HepG2 (cell line): ENCODE measurements at regions not wholly inside any gene's neighbourhood (a gene's known extent, or its start where the extent isn't known, plus 50 kb on each side); places are given as distances from the start of the nearest gene placed in this dataset.

Source experiments
- ATAC-seq: fragments of 200-7000 bp; cut with Tn5 transposase; 3 replicates; pipeline ENCODE4 v1.9.1; 2020; ENCODE audit warnings: mild to moderate bottlenecking, moderate library complexity
- BruUV-seq: library from RNA; stranded (reverse); fragments of 400-500 nt; replicated peaks from 2 replicates; lab custom pipeline; 2021; lab: Mats Ljungman, UMichigan
- CTCF ChIA-PET: fragments of 300-600 bp; formaldehyde crosslinking; extraction: SDS; loops from one replicate; lab custom pipeline; 2021; ENCODE audit warnings: low total read pairs, inconsistent platforms, low intra/inter-chr PET ratio; lab: Yijun Ruan, JAX
- POLR2A ChIA-PET: fragments of 350-600 bp; sonication (Branson Sonifier 250); formaldehyde crosslinking; loops from one replicate; lab custom pipeline; 2020; ENCODE audit warnings: antibody characterized with exemption, inconsistent platforms; lab: Yijun Ruan, JAX
- DNase-seq: peaks from one replicate; pipeline ENCODE4 v3.0.0-alpha.2; 2015; ENCODE audit warnings: low spot score
- FAIRE-seq: peaks from 3 replicates; lab custom pipeline; 2011; peaks lifted over from hg19 to GRCh38; lab: Jason Lieb, UNC
- H2AFZ ChIP-seq: one replicate; pipeline ENCODE4 v1.6.1; 2011; ENCODE audit warnings: low read length, inconsistent platforms
- H3K27ac ChIP-seq: fragments of 300-600 bp; 3 replicates; pipeline ENCODE4 v1.8.0; 2011; ENCODE audit warnings: mixed run types, mild to moderate bottlenecking, mixed read lengths, low read length, inconsistent platforms; ENCODE audit not compliant: insufficient read depth; ENCODE audit errors: extremely low read length
- H3K27me3 ChIP-seq, 2 experiments: fragments of 200-600 bp in 1 of 2; 2 replicates in 1 of 2; 3 replicates in 1 of 2; pipeline versions ENCODE4 v1.6.0 to v1.8.0; 2011; ENCODE audit warnings: low read length in 2 of 2, mild to moderate bottlenecking in 2 of 2, moderate library complexity in 2 of 2, inconsistent platforms in 1 of 2; ENCODE audit not compliant: insufficient read depth in 2 of 2, control insufficient read depth in 1 of 2
- H3K36me3 ChIP-seq, 2 experiments: fragments of 200-600 bp in 1 of 2; replicated peaks in 1 of 2; 2 replicates in 1 of 2; 3 replicates in 1 of 2; pipeline versions ENCODE4 v1.5.1 to v1.8.0; 2011; ENCODE audit warnings: low read length in 2 of 2, inconsistent platforms in 1 of 2; ENCODE audit not compliant: insufficient read depth in 2 of 2, control insufficient read depth in 1 of 2
- H3K4me1 ChIP-seq: 2 replicates; pipeline ENCODE4 v1.5.1; 2012; ENCODE audit warnings: low read length, inconsistent platforms; ENCODE audit not compliant: insufficient read depth
- H3K4me2 ChIP-seq: 2 replicates; pipeline ENCODE4 v1.6.0; 2011; ENCODE audit warnings: low read depth, low read length, inconsistent platforms
- H3K4me3 ChIP-seq, 3 experiments: fragments of 200-600 bp in 1 of 3; sonication (generic), shearing (Covaris generic) in 1 of 3; replicated peaks in 1 of 3; 2 replicates each; pipeline ENCODE4 v1.5.1; 2011 to 2016; ENCODE audit warnings: low read length in 3 of 3, inconsistent platforms in 2 of 3, low read depth in 2 of 3, mild to moderate bottlenecking in 2 of 3, control low read depth in 1 of 3, mixed read lengths in 1 of 3; ENCODE audit not compliant: insufficient read depth in 1 of 3
- H3K79me2 ChIP-seq: one replicate; pipeline ENCODE4 v1.6.1; 2011; ENCODE audit warnings: low read length, inconsistent platforms; ENCODE audit not compliant: insufficient read depth
- H3K9ac ChIP-seq: 2 replicates; pipeline ENCODE4 v1.6.0; 2011; ENCODE audit warnings: mild to moderate bottlenecking, low read depth, low read length, inconsistent platforms; ENCODE audit not compliant: insufficient read depth
- H3K9me3 ChIP-seq: 2 replicates; pipeline ENCODE4 v1.5.1; 2012; ENCODE audit warnings: mild to moderate bottlenecking, low read length
- H4K20me1 ChIP-seq: 2 replicates; pipeline ENCODE4 v1.6.0; 2011; ENCODE audit warnings: inconsistent platforms, mild to moderate bottlenecking, low read length, moderate library complexity; ENCODE audit not compliant: insufficient read depth
- DNMT3B ChIP-seq: conservative IDR thresholded peaks from 2 replicates; pipeline ENCODE4 v1.6.1; 2016; ENCODE audit warnings: missing biosample characterization, control low read depth
- MED1 ChIP-seq: sonication (generic); formaldehyde crosslinking; IDR thresholded peaks from 2 replicates; pipeline ENCODE4 v1.4.0; 2020; ENCODE audit warnings: missing genetic modification reagents
- PHB2 ChIP-seq: fragments of 450-650 bp; IDR thresholded peaks from 2 replicates; pipeline ENCODE4 v1.6.1; 2018; ENCODE audit not compliant: partially characterized antibody
- PHF5A ChIP-seq: IDR thresholded peaks from one replicate; pipeline ENCODE4 v1.6.1; 2018; ENCODE audit warnings: low read depth, missing genetic modification reagents; ENCODE audit not compliant: unreplicated experiment
- POGZ ChIP-seq: sonication (generic); formaldehyde crosslinking; IDR thresholded peaks from 2 replicates; pipeline ENCODE4 v1.4.0; 2020; ENCODE audit warnings: mild to moderate bottlenecking, missing genetic modification reagents
- REST ChIP-seq, 2 experiments: IDR thresholded peaks; 2 replicates each; pipeline ENCODE4 v1.6.1; 2011 to 2012; ENCODE audit warnings: low read length in 2 of 2, borderline replicate concordance in 1 of 2, low read depth in 1 of 2, mild to moderate bottlenecking in 1 of 2, moderate library complexity in 1 of 2
- SIN3A ChIP-seq: IDR thresholded peaks from 2 replicates; pipeline ENCODE4 v1.6.1; 2011; ENCODE audit warnings: low read depth, mild to moderate bottlenecking, control low read depth, low read length, borderline replicate concordance
- ZNF224 ChIP-seq: sonication (generic); formaldehyde crosslinking; IDR thresholded peaks from 2 replicates; pipeline ENCODE4 v1.5.0; 2020; ENCODE audit warnings: mild to moderate bottlenecking, missing genetic modification reagents
- ZNF281 ChIP-seq: sonication (generic); formaldehyde crosslinking; IDR thresholded peaks from 2 replicates; pipeline ENCODE4 v1.4.0; 2020; ENCODE audit warnings: missing genetic modification reagents, borderline replicate concordance
- ZNF740 ChIP-seq: sonication (generic); formaldehyde crosslinking; IDR thresholded peaks from 2 replicates; pipeline ENCODE4 v1.4.0; 2020; ENCODE audit warnings: missing genetic modification reagents
- ZNF768 ChIP-seq: sonication (generic); formaldehyde crosslinking; IDR thresholded peaks from 2 replicates; pipeline ENCODE4 v1.4.0; 2020; ENCODE audit warnings: missing genetic modification reagents
- ZNF792 ChIP-seq: IDR thresholded peaks from 2 replicates; pipeline ENCODE4 v1.6.1; 2016
- WGBS: methylation state at CpG from one replicate; pipeline ENCODE4 v1.1.6; 2017; ENCODE audit warnings: low lambda C conversion rate; 5-methylcytosine and 5-hydroxymethylcytosine counted together
- in situ Hi-C: cut with HindIII; loops from 2 replicates; pipeline ENCODE4 v1.10.0; 2017; ENCODE audit warnings: low pct_unique_long_range_greater_than_20kb; ENCODE audit not compliant: extremely low pct_ligation_motif_present
- intact Hi-C: fragments of 100-400 bp; cut with micrococcal nuclease; formaldehyde crosslinking; loops from one replicate; pipeline ENCODE4 v1.10.0; 2022; ENCODE audit not compliant: unreplicated experiment
- TF ChIP-seq, protein P1 (sequence below): sonication (generic); formaldehyde crosslinking; IDR thresholded peaks from 2 replicates; pipeline ENCODE4 v1.4.0; 2020; ENCODE audit warnings: missing genetic modification reagents, borderline replicate concordance
- TF ChIP-seq, protein P2 (sequence below): sonication (generic); formaldehyde crosslinking; IDR thresholded peaks from 2 replicates; pipeline ENCODE4 v1.8.1; 2023; ENCODE audit warnings: mild to moderate bottlenecking, inconsistent platforms, moderate library complexity, missing genetic modification reagents, borderline replicate concordance

GRCh38 chr6:15730922-15731321 lies 68.1 kb upstream of the DTNBP1 start (continued):
- TF ChIP-seq ZNF224 (CRISPR knock-in tag), result no peak
- TF ChIP-seq ZNF768 (CRISPR knock-in tag), result no peak
- TF ChIP-seq ZNF792, result no peak
- TF ChIP-seq DNMT3B, result no peak
- no peak for TF ChIP-seq REST (IDR thresholded peaks at IDR 0.05; ENCODE audit: borderline replicate concordance in 1 of 2, low read depth in 1 of 2, low read length in 2 of 2)
- TF ChIP-seq, protein P1, sequence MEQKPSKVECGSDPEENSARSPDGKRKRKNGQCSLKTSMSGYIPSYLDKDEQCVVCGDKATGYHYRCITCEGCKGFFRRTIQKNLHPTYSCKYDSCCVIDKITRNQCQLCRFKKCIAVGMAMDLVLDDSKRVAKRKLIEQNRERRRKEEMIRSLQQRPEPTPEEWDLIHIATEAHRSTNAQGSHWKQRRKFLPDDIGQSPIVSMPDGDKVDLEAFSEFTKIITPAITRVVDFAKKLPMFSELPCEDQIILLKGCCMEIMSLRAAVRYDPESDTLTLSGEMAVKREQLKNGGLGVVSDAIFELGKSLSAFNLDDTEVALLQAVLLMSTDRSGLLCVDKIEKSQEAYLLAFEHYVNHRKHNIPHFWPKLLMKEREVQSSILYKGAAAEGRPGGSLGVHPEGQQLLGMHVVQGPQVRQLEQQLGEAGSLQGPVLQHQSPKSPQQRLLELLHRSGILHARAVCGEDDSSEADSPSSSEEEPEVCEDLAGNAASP (CRISPR knock-in tag), result no peak
- no peak for TF ChIP-seq MED1 (CRISPR knock-in tag)
- TF ChIP-seq POGZ (CRISPR knock-in tag), result no peak
- TF ChIP-seq PHF5A (CRISPR knock-in tag), result no peak

- Histone ChIP-seq H3K9me3 (no peaks in the 10 kb centered on the region), H2AFZ (no peak overlapping the region), H3K27me3 (peaks cover 0 to 10% of the 10 kb centered on the region in 2 experiments; a peak in 2 of 5 replicates), H4K20me1 (no peaks in the 10 kb centered on the region), H3K4me1 (peaks cover 4% of the 10 kb centered on the region), H3K4me3 (no peak overlapping the region), H3K9ac (no peak overlapping the region), H3K27ac (no peak overlapping the region), H3K36me3 (no peaks in the 10 kb centered on the region), H3K79me2 (no peaks in the 10 kb centered on the region), H3K4me2 (no peak overlapping the region)
- intact Hi-C loops (no loop called here), in situ Hi-C loops (no loop called here)
- no peak for FAIRE-seq
- WGBS, result 56% methylated on average over 4 of the region's 6 CpGs
- POLR2A ChIA-PET, result no interaction called here
- DNase-seq, result no peak
- BruUV-seq, result no TSS peak
- CTCF ChIA-PET, result no interaction called here
- no peak for ATAC-seq
- TF ChIP-seq ZNF740 (no peak), PHB2 (no peak), ZNF281 (no peak), SIN3A (no peak)
- TF ChIP-seq, protein P2, sequence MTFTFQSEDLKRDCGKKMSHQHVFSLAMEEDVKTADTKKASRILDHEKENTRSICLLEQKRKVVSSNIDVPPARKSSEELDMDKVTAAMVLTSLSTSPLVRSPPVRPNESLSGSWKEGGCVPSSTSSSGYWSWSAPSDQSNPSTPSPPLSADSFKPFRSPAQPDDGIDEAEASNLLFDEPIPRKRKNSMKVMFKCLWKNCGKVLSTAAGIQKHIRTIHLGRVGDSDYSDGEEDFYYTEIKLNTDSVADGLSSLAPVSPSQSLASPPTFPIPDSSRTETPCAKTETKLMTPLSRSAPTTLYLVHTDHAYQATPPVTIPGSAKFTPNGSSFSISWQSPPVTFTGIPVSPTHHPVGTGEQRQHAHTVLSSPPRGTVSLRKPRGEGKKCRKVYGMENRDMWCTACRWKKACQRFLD (CRISPR knock-in tag), result no peak
Measured at GRCh38 chr6:15730442-15730841, 67.6 kb upstream of the DTNBP1 start.
